GM19035 (cell line): ENCODE measurements at regions not wholly inside any gene's neighbourhood (a gene's known extent, or its start where the extent isn't known, plus 50 kb on each side); places are given as distances from the start of the nearest gene placed in this dataset.
A peak's percentile ranks its signal among the peaks of the same experiment; 100 is the strongest.

ENCODE experiments used
- ATAC-seq: cut with Tn5 transposase; IDR thresholded peaks from one replicate; pipeline ENCODE4 v1.9.1; 2021; ENCODE audit not compliant: unreplicated experiment

DNA sequence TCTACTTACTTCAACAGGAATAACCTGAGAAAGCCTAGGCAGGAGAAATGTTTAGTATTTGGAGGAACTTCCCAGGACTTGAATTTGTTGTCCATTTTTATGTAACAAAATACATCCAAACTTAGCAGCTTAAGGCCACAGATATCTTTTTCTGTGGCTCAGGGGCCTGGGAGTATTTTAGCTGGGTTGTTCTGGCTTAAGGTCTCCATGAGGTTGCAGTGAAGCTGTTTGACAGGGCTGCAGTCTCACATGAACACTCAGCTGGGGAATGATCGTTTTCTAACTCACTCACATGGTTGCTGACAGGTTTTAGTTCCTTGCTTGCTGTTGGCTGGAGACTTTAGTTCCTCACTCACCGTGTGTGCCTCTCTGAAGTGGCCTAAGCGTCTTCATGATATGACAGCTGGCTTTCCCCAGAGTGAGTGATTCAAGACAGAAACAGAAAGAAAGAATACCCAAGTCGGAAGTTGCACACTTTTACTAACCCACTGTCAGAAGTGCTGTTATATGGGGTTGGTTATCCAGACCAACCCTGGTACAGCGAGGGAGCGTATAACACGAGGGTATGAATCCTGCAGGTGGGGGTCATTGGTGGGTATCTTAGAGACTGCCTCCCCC, 229.7 kb upstream of the TBL1XR1 start:
- ATAC-seq, result peak; percentile 99

DNA sequence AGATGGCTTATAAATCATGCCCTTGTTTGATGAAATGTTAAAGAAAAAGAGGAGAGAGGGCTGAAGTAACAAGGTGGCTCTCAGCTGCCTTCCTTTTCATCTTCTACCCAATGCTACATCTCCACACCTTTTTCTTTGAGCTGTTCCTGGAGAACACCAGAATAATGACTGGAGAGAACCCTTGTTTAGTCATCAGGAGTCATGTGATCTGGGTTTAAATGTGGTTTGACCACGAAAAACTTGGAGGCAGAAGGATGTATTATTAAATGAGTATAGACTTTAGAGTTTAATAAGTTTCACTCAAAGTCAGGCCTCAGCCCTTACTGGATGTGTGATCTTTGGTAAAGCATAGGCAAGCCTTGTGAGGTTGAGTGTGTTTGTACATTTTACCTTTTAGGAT, 230.3 kb upstream of the TBL1XR1 start:
- peak; percentile 2 for ATAC-seq

DNA sequence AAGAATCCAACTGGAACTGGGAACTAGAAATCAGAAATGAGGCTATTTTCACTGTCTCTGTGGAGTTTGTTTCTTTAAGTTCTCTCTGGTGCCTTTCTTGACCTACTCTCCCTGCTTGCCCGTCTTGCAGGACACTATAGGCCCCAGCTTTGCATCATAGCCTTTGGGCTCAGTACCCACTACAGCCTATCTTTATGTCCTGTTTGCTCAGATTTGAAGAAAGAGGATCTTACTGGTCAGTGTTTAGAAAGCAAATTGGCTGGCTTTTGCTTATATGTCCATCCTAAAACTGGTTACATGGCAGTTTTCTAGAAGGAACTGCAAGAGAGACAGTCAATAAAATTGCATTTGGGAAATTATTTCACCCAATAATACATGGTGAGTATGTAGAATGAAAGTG, 231.8 kb upstream of the TBL1XR1 start:
- no peak for ATAC-seq

DNA sequence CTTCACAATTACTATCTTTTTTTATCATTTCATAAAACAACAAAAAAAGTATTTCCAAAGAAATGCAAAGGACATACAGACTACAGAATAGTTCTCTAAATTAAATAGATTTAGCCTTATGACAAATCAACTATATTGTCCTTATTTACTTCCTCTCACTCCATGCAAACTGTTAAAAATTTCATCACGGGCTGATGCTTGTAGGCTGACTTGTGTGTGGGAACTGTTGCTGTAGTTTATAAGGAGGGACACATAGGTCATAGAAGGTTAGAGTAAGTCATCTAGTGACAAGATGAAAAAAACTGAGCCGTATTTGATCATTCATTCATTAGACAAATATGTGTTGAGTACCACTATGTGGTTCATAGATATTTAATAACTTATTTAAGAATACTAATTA, 232.5 kb upstream of the TBL1XR1 start:
- ATAC-seq, result no peak

DNA sequence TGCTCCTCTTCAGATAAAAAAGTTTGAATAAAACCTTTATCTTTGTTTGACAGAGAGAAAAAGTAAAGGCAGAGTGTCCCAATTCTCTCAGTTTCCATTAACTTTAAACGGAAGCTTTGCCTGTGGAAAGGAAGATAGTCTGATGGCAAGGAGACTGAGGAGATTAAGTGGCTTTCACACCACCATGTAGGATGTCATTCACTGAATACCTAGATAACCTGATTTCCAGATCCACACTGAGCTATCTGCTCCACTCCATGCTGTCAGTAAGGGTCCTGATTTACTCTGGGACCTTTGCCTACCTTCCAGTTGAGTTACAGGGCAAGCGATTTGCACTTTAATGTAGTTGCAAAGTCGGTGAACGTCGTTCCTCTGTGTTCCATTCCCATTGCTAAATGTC, 233.4 kb upstream of the TBL1XR1 start:
- ATAC-seq, result no peak

DNA sequence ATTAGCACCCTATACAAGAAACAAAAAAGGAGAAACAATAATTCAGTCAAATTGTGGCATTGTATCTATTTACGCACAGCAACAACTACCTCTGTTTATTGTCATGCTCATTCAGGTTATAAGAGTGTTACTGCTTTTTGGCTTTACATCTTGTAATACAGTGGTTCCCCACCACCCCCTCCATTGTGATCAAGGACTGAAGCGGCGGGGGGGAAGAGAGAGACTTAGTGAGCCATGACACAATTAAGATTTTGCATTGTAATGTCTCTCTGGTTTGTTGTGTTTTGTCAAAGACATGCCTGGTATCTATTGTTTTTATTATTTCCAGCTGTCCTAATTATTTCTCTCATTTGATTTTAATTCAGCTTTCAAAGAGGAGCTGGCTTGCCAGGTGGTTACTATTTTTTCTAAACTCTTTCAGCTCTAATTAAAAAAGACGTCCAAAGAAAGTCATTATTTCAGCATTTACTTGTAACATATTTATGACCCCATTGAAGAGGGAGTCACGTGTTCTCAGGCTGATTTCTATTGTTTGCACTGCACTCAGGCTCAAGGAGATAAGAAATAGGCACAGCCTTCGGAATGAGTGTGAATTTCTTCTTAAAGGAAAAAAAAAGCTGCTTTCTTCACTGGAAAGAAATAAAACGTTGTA, 234.4 kb upstream of the TBL1XR1 start:
- ATAC-seq, result no peak

DNA sequence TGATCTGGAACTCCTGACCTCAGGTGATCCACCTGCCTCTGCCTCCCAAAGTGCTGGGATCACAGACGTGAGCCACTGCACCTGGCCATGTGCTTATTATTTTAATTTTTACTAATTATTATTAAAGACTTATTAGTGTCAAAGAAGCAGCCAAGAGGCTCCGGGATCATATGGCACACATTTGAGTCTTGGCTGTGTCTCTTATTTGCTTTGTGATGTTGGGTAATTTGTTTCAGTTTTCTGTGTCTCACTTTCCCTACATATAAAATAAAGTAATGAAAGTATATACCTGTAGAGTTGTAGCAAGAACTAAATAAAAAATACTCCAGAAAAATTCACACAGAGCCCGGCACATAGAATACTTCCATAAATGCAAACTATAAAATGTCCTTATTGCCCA, 238.0 kb upstream of the TBL1XR1 start:
- no peak for ATAC-seq

DNA sequence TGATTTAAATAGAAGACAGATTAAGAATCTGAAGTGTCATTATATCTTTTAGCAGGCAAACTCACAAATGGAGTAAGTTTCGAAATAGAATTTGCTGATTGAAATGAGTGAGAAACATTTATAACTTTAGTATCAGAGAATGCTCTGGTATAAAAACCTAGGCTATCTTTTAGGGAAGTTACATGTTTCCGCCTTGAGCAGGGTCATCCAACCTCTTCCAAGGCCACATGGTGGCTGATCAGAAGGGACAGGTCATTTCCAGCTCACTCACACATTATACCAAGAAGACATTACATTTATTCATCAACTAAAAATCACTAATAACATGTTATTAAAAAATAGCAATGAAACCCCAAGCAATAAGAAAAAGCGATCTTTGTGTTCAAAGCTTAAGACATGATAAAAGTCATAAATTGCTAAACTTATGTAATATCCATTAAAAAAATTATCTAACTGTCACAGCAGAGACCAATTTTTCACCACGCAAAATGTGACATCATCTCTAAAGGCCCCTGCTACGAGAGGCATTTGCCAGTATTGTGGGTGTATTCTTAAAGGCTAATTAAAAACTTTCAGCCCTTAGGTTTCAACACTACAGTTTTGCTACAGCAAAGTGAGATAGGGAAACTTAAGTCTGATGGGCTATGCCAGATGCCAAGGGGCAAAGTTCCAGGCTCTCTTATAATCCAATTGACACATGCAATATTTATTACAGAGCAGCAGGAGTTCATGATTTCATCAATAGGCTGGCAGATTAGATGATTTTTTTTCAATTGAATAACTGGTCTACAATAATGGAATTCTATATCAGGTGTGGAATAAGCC, 240.4 kb upstream of the TBL1XR1 start:
- ATAC-seq, result no peak

DNA sequence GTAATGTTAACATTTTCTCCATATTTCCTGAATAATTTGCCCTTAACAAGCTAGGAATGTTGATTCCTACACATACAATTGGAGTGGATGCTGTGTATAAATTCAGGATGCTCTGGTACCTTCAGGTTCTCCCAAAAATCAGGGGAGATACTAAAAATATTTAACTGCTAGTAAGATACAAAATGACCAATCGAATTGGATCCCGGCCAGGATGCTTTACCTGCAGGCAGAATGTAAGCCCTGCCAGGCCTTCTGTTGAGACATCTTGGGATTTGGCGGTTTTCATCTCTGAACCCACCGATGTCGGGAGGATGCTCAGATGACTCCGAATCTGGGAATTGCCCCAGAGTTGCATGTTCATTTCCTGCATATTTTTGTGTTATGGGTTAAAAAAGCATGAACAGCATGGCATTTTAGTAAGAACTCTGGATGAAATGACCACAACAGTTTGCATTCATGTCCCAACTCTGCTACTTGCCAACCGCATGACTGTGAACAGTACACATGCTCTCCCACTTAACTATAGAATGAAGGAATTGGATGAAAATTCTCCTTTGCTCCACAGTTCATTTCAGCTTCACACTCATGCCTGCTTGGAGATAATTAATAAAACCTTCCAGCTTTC, 241.4 kb upstream of the TBL1XR1 start:
- no peak for ATAC-seq

DNA sequence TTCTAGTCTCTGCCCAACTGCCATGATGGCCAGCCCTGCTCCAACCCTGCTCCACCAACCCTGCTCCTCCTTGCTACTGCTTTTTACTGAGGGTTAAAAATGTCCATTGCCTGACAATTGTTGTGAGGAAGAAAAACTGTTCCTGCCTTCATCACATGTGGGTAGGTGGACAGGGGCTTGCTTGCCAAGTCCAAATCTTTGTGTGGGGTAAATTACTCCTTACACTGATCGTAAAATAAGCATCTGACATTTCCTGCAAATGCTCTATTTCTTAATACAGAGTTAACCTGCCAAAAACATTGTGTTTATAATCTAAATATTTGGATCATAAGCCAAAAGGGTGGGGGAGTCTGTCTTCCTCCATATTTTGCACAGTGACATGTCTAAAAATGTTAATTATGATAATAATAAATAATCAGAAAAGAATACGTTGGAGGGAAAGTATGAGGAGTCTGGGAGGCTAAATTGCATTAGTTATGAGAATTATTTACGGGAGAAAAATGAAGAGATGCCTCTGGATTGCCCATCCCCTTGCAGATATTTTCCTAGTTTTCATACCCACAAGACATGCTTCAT, 242.5 kb upstream of the TBL1XR1 start:
- ATAC-seq, result no peak

DNA sequence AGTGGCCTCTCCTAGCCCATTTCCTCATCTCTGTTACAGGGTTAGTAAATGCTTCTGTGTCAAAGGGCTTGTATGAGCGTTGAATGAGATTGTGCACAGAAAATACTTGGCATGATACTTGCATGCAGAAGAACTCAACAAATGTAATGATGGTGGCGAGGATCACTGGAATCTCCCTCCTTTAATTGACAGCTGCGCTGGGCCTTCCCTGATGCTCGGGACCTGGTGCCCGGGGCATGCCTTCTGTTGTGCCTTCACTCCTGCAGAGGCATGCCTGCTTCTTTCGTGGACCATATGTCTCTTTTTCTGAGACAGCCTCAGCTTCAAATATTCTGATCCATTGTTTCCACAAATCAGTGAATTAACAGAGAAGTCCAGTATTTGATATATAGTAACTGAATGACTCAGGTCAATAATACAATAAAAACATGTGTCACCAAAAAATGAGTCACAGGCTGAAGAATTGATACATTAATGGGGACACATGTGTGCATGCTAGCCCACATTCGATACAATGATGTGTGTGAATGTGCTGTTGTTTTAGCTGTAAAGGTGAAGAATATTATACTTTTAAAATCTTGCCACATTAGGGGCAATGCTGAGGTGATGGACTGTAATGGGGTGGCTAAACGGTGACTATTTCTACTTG, 243.3 kb upstream of the TBL1XR1 start:
- ATAC-seq, result no peak

DNA sequence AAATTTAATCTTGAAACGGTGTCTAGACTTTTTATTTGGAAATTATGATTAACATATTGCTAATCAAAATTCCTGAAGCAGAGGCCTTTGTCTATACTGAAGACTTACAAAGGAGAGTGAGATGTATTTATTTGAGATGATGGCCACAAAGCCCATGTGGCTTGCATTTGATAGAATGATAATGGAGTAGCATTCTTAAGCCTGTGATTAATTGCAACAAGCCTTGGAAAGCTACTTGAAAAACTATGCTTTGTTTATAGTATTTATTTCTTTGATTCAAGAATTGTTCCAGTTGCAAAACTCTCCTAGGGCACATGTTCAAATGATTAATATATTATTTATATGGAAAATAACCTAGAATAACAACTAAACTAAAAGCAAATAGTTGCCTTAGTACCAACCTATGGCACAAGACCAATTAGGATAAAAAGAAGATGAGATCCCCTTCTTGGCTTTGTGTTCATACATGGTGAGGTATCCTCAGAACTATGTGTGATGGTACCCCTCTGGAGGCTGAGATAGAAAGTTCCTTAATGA, 244.1 kb upstream of the TBL1XR1 start:
- ATAC-seq, result no peak

DNA sequence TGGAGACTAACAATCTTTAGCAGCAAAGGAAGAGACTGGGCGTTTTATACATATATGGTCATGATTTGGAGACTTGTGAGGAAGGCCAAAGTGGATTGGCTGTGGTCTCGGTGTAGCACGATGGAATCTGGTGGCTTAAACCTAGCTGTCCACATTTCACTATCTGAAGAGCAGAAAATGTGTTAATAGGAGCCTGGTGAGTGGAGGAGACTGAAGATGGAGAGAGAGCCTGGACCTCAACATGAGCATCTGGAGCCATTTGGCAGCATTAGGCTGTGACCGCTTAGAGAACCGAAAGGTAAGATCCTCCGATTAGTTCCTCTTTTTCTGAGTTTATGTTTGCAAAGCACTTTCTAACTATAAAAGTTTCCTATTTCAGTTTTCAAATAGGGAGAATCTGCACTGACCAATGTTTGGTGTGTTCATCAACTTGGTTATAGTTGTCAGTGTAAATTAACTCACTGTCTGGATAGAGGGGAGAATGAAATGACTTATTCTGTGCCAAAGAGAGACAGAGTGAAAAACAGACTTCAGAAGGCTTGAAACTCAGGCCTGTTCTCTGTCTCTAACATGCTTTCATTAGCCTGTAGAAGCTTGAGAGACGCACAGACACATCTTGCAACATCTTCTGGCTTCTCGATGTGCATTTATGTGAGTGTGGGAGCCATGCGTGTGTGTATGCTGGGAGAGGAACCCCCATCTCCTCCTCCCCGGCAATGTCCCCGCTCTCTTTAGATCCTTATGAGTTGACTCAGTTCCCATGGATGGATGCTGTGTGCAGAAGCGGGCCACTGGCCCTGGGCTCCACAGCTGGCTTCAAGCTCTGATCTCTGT, 244.7 kb upstream of the TBL1XR1 start:
- ATAC-seq, result peak; percentile 98

DNA sequence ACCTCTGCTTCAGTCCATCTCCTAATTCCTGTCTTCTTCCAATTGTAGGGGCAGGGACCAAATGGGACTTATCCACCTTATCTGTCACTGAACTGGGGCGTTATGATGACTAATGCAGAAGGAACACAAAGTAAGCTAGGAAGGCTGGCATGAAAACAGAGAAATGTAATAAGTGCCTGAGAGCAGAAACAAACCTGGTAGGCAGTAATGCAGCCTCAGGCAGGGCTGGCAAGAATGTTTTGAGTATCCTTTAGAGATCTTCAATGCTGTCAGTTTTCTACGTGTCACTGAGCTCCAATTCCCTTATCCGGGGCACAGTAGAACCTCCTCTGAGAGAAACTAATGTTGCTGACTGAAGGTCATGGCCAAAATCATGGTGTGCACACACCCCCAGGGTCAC, 246.2 kb upstream of the TBL1XR1 start:
- ATAC-seq, result no peak

DNA sequence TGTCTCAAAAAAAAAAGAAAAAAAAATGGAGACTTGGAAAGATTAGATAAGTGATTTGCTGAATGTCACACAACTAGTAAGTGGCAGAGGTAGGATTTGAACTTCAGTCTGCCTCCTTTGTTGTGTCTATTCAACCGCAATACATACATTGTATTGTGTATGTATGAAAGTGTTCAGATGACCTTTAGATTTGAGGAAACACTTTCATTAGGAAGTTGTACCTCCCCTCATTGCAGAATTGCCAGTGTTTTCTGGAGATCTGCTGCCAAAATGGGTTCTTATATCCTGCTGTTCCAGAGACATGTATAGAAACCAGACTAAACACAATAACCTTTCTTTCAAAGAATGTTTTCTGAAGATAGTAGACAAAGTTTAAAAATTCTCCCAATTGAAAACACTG, 247.4 kb upstream of the TBL1XR1 start:
- no peak for ATAC-seq

DNA sequence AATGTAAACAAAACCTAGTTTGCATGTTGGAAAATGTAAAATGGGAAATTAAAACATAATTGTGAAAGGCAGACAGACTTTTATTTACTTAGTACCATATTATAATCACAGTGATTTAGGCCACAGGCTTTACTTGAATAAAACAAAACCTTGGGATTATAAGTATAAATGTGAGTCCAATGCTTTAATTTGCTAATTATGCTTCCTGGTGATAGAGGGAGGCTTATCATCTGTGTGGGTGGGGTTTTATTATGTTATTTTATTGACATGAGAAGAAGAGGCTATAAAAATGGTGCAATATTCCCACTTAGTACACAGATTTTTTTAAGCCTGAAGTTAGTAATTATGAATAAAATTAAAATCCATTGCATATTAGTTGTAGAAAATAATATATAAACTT, 248.3 kb upstream of the TBL1XR1 start:
- no peak for ATAC-seq

DNA sequence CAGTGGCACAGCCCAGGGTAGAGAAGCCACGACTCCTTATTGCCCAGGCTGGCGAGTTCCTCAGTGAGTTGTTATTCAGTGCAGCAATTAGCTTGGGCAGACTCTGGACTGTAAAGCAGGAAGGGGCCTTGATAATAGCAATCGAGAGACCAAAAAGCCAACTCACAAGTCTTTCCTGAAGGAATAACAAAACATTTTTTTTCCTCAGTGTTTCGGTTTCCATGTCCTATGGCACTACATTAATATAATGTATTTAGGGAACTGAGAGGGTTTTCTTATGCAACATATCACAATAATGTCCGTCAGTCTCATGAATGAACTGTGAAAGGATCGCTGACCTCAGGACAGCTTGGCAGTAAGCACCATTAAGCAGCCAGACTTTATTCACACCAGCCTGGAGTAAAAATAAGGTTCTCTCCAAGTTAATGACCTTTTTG, 248.9 kb upstream of the TBL1XR1 start:
- no peak for ATAC-seq

DNA sequence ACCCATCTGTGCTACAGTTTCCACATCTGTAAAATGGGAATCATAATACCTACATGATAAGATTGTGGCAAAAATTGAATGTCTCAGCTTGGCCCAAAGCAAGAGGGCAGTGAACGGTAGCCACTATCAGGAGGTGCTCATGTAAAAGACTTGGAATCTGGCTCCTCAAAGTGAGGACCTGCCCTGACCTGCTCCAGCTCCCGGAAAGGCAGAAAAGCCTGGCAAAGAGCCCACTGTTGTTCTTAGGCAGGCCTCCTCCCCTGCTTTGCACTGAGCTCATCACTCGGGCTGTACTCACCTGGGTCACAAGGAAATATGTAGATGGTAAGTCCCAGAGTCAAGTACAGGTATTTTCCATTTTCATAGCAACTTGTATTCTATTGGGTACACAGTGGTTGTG, 250.7 kb upstream of the TBL1XR1 start:
- no peak for ATAC-seq

DNA sequence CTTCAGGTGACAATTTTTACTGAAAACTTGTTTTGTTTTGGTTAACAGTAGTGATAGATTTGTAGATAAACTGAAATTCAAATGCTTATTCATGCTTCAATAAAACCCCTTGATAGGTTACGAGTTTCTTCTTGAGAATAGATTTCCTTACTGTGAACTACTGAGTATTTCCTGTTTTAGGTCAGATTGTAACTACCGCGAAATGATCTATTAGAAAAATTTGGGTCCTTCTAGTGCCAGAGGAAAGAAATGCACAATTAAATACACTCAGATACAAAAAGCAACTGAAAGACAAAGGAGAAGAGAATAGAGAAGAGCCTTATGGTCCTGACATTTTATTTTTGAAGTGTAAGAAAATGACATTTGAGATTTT, 251.7 kb upstream of the TBL1XR1 start:
- ATAC-seq, result peak; percentile 22
